Heart left ventricle (tissue), 13 donors: ENCODE measurements at regions not wholly inside any gene's neighbourhood (a gene's known extent, or its start where the extent isn't known, plus 50 kb on each side); places are given as distances from the start of the nearest gene placed in this dataset.
"Not testable (repeated sequence)": the region's sequence is repeated elsewhere in the genome, so short reads cannot be mapped to it uniquely, and the experiment has no call there.

Source experiments
- POLR2A ChIP-seq, 2 donors: fragments of 450-650 bp; IDR thresholded peaks; one replicate each; pipeline ENCODE4 v1.6.1; 2017; ENCODE audit warnings: antibody characterized with exemption in 2 of 2, mild to moderate bottlenecking in 2 of 2, moderate library complexity in 2 of 2
- TF ChIP-seq, protein P1 (sequence below), 12 donors: fragments of 200-600 bp; sonication (generic) in 4 of 12; IDR thresholded peaks; one replicate each; pipeline versions ENCODE4 v1.5.0 to v1.8.0; 2018 to 2022; ENCODE audit warnings: antibody characterized with exemption in 12 of 12, mild to moderate bottlenecking in 5 of 12
- donor health status: ischemic (EF 13 %, LVEDD 7.1; RV severe dilation, severe dysfunction).
- donor health status: DM: no; HTN: yes; CAD: no.
- donor health status: DM: no; HTN: no; CAD: no.
- donor health status: ischemic (EF 25% LVEDD 6.9; RV normal size, moderate dysfunction).
- donor health status: ischemic (EF 25% LVEDD 5.7; RV mildly dilated, moderate dysfunction).
- donor health status: ischemic (EF 35%, LVEDD 5.7; RV mildly dilated, moderate dysfunction).
- donor health status: nonischemic (EF 11% LVEDD 7.7; RV severe dilation, severe dysfunction).
- donor health status: DM: yes; HTN: yes; CAD: no.
- donor health status: PGD.
- donor health status: ischemic (EF 29% LVEDD 5.4; RV normal size, mild dysfunction).
- donor health status: nonischemic (EF 23%, LVEDD 6.1; RV moderate dilation, normal function).

DNA sequence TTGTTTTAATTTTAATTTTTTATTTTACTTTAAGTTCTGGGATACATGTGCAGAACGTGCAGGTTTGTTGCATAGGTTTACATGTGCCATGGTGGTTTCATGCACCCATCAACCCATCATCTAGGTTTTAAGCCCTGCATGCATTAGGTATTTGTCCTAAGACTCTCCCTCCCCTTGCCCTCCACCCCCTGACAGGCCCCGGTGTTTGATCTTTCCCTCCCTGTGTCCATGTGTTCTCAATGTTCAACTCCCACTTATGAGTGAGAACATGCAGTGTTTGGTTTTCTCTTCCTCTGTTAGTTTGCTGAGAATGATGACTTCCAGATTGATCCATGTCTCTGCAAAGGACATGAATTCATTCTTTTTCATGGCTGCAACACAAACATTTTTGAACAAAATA is 50.3 kb upstream of the MCUR1 start:
- TF ChIP-seq, protein P1, sequence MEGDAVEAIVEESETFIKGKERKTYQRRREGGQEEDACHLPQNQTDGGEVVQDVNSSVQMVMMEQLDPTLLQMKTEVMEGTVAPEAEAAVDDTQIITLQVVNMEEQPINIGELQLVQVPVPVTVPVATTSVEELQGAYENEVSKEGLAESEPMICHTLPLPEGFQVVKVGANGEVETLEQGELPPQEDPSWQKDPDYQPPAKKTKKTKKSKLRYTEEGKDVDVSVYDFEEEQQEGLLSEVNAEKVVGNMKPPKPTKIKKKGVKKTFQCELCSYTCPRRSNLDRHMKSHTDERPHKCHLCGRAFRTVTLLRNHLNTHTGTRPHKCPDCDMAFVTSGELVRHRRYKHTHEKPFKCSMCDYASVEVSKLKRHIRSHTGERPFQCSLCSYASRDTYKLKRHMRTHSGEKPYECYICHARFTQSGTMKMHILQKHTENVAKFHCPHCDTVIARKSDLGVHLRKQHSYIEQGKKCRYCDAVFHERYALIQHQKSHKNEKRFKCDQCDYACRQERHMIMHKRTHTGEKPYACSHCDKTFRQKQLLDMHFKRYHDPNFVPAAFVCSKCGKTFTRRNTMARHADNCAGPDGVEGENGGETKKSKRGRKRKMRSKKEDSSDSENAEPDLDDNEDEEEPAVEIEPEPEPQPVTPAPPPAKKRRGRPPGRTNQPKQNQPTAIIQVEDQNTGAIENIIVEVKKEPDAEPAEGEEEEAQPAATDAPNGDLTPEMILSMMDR (IDR thresholded peaks at IDR 0.05) = not testable (repeated sequence)
- not testable (repeated sequence) for TF ChIP-seq POLR2A (IDR thresholded peaks at IDR 0.05)
